Eye (tissue), 1 donor: ENCODE measurements at regions not wholly inside any gene's neighbourhood (a gene's known extent, or its start where the extent isn't known, plus 50 kb on each side); places are given as distances from the start of the nearest gene placed in this dataset.

ENCODE experiments used
- DNase-seq: peaks from one replicate; pipeline ENCODE4 v3.0.0-alpha.2; 2015

- no peak for DNase-seq
Observed at GRCh38 chr12:127642208-127642607, 624.8 kb upstream of the TMEM132C start.

GRCh38 chr12:127648321-127648720 lies 618.6 kb upstream of the TMEM132C start:
- DNase-seq = no peak

- DNase-seq = no peak
Observed at GRCh38 chr12:127649961-127650360, 617.0 kb upstream of the TMEM132C start.

- no peak for DNase-seq
Observed at GRCh38 chr12:127650626-127651025, 616.3 kb upstream of the TMEM132C start.

GRCh38 chr12:127652281-127652680 lies 614.7 kb upstream of the TMEM132C start:
- DNase-seq = no peak

GRCh38 chr12:127654383-127654985 lies 612.5 kb upstream of the TMEM132C start:
- no peak for DNase-seq

GRCh38 chr12:127655691-127656090 lies 611.3 kb upstream of the TMEM132C start:
- no peak for DNase-seq

GRCh38 chr12:127656266-127656665 lies 610.7 kb upstream of the TMEM132C start:
- no peak for DNase-seq

GRCh38 chr12:127657036-127657435 lies 609.9 kb upstream of the TMEM132C start:
- DNase-seq = no peak

- no peak for DNase-seq
Observed at GRCh38 chr12:127660961-127661360, 606.0 kb upstream of the TMEM132C start.

GRCh38 chr12:127663716-127664115 lies 603.3 kb upstream of the TMEM132C start:
- no peak for DNase-seq

GRCh38 chr12:127664901-127665300 lies 602.1 kb upstream of the TMEM132C start:
- DNase-seq = no peak

GRCh38 chr12:127667131-127667685 lies 599.8 kb upstream of the TMEM132C start:
- DNase-seq = no peak

- no peak for DNase-seq
Observed at GRCh38 chr12:127670294-127670693, 596.7 kb upstream of the TMEM132C start.

GRCh38 chr12:127670796-127671195 lies 596.2 kb upstream of the TMEM132C start:
- DNase-seq = no peak

- no peak for DNase-seq
Observed at GRCh38 chr12:127675936-127676335, 591.0 kb upstream of the TMEM132C start.

- peak; percentile 94 for DNase-seq
Observed at GRCh38 chr12:127677537-127678131, 589.3 kb upstream of the TMEM132C start.

GRCh38 chr12:127678945-127679344 lies 588.0 kb upstream of the TMEM132C start:
- DNase-seq = no peak

GRCh38 chr12:127680516-127680915 lies 586.5 kb upstream of the TMEM132C start:
- DNase-seq = no peak

GRCh38 chr12:127681151-127681754 lies 585.7 kb upstream of the TMEM132C start:
- DNase-seq = no peak

GRCh38 chr12:127685491-127685890 lies 581.5 kb upstream of the TMEM132C start:
- peak; percentile 23 for DNase-seq

- peak; percentile 42 for DNase-seq
Observed at GRCh38 chr12:127685931-127686330, 581.0 kb upstream of the TMEM132C start.

GRCh38 chr12:127687181-127687580 lies 579.8 kb upstream of the TMEM132C start:
- no peak for DNase-seq

- DNase-seq = peak; percentile 83
Observed at GRCh38 chr12:127688906-127689428, 578.0 kb upstream of the TMEM132C start.
